GM19035 (cell line): ENCODE measurements at regions not wholly inside any gene's neighbourhood (a gene's known extent, or its start where the extent isn't known, plus 50 kb on each side); places are given as distances from the start of the nearest gene placed in this dataset.
"Not testable (repeated sequence)": the region's sequence is repeated elsewhere in the genome, so short reads cannot be mapped to it uniquely, and the experiment has no call there.

Experiments used
- ATAC-seq: cut with Tn5 transposase; IDR thresholded peaks from one replicate; pipeline ENCODE4 v1.9.1; 2021; ENCODE audit not compliant: unreplicated experiment

GRCh38 chr1:199089393-199090122 is 450.7 kb downstream of the PTPRC start:
- ATAC-seq = peak; percentile 84

GRCh38 chr1:199095628-199096027 is 456.8 kb downstream of the PTPRC start:
- ATAC-seq = not testable (repeated sequence)

- ATAC-seq = no peak
These were observed 457.8 kb downstream of the PTPRC start for GRCh38 chr1:199096591-199096990.

GRCh38 chr1:199098468-199098867 is 459.6 kb downstream of the PTPRC start:
- no peak for ATAC-seq

GRCh38 chr1:199101139-199101538 is 462.3 kb downstream of the PTPRC start:
- ATAC-seq = no peak

- no peak for ATAC-seq
These were observed 462.8 kb downstream of the PTPRC start for GRCh38 chr1:199101635-199102034.

GRCh38 chr1:199102239-199102638 is 463.4 kb downstream of the PTPRC start:
- peak; percentile 62 for ATAC-seq

GRCh38 chr1:199109160-199109559 is 470.3 kb downstream of the PTPRC start:
- no peak for ATAC-seq

- ATAC-seq = no peak
These were observed 473.5 kb downstream of the PTPRC start for GRCh38 chr1:199112365-199112764.

- ATAC-seq = peak; percentile 54
These were observed 474.5 kb downstream of the PTPRC start for GRCh38 chr1:199113265-199113869.

GRCh38 chr1:199116488-199116887 is 477.6 kb downstream of the PTPRC start:
- ATAC-seq = no peak

- no peak for ATAC-seq
These were observed 482.2 kb downstream of the PTPRC start for GRCh38 chr1:199121047-199121446.

GRCh38 chr1:199122085-199122484 is 483.2 kb downstream of the PTPRC start:
- no peak for ATAC-seq

- ATAC-seq = no peak
These were observed 483.9 kb downstream of the PTPRC start for GRCh38 chr1:199122532-199123311.

- no peak for ATAC-seq
These were observed 484.8 kb downstream of the PTPRC start for GRCh38 chr1:199123615-199124014.

GRCh38 chr1:199124351-199124750 is 485.5 kb downstream of the PTPRC start:
- ATAC-seq = no peak

GRCh38 chr1:199129247-199129646 is 490.4 kb downstream of the PTPRC start:
- ATAC-seq = no peak

GRCh38 chr1:199132006-199132405 is 493.2 kb downstream of the PTPRC start:
- no peak for ATAC-seq

- no peak for ATAC-seq
These were observed 497.1 kb downstream of the PTPRC start for GRCh38 chr1:199135901-199136300.

GRCh38 chr1:199138061-199138460 is 499.2 kb downstream of the PTPRC start:
- no peak for ATAC-seq

- no peak for ATAC-seq
These were observed 510.8 kb downstream of the PTPRC start for GRCh38 chr1:199149591-199149990.

GRCh38 chr1:199150756-199151155 is 511.9 kb downstream of the PTPRC start:
- no peak for ATAC-seq
